ENCODE measurements at regions not wholly inside any gene's neighbourhood (a gene's known extent, or its start where the extent isn't known, plus 50 kb on each side); places are given as distances from the start of the nearest gene placed in this dataset.

DNA sequence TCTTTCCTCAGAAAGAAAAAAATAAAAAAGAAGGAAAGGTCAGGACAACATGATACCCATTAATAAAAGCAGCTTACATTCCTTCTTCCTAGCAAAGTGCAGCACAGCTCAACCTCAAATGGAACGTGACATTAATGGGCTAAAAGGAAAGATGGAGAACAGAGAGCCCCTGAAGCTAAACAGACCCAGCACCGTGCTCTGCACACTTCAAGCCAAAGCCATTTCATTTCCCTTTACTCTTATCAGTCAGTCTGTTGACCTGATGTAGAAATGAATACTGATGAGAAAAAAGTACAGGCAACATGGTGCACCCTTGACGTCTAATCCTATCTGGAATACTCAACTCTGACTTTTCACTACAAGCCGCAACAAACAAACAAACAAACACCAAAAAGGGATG, 57.7 kb upstream of the EDNRA start:
- no peaks in the 10 kb centered on the region for H3K4me1 ChIP-seq (replicated peaks in 1 of 2; ENCODE audit: control insufficient read depth in 2 of 2, insufficient read depth in 2 of 2, low read length in 2 of 2)
- no peaks in the 10 kb centered on the region for H3K79me2 ChIP-seq (ENCODE audit: control insufficient read depth, insufficient read depth, low read length)
- no peaks in the 10 kb centered on the region for H3K9me1 ChIP-seq (ENCODE audit: control insufficient read depth, insufficient read depth, low read length)
- FAIRE-seq, result no peak
- H2AFZ ChIP-seq (ENCODE audit: low read depth, low read length), result no peak overlapping the region
- H3K4me3 ChIP-seq, result no peak overlapping the region
- ChIA-PET CTCF (ENCODE audit: low intra/inter-chr PET ratio) (no interaction called here), POLR2A (no interaction called here)
- no peak overlapping the region for H3K4me2 ChIP-seq (ENCODE audit: insufficient read depth, low read length)
- ATAC-seq, result no peak
- no TSS peak for BruUV-seq (replicated peaks)
- no peaks in the 10 kb centered on the region for H3K36me3 ChIP-seq (ENCODE audit: control insufficient read depth, insufficient read depth, low read length)
- H3K27me3 ChIP-seq (ENCODE audit: control insufficient read depth in 2 of 2, insufficient read depth in 2 of 2, low read length in 2 of 2), result no peaks in the 10 kb centered on the region
- no peaks in the 10 kb centered on the region for H4K20me1 ChIP-seq (replicated peaks; ENCODE audit: control insufficient read depth, insufficient read depth, low read length)
- 0% methylated on average over 4 of the region's 4 CpGs for WGBS (ENCODE audit: insufficient coverage, low coverage, missing lambda C conversion rate)
- no peak overlapping the region for H3K27ac ChIP-seq (ENCODE audit: extremely low read depth, low read depth, low read length)
- intact Hi-C loops (cut with micrococcal nuclease) (no loop called here), in situ Hi-C loops (cut with MboI) (no loop called here)
- no peaks in the 10 kb centered on the region for H3K9me3 ChIP-seq (replicated peaks; ENCODE audit: control insufficient read depth, insufficient read depth, low read depth, low read length)
- no peak for DNase-seq (ENCODE audit: extremely low read depth in 1 of 4, low spot score in 3 of 4)
- no peak overlapping the region for H3K9ac ChIP-seq (ENCODE audit: insufficient read depth in 1 of 2, low read depth in 2 of 2, low read length in 2 of 2)
- TF ChIP-seq HSF4 (CRISPR knock-in tag; IDR thresholded peaks at IDR 0.05; ENCODE audit: borderline replicate concordance) (no peak), ZNF589 (CRISPR knock-in tag; IDR thresholded peaks at IDR 0.05; ENCODE audit: low read depth) (no peak), ZHX1 (conservative IDR thresholded peaks at IDR 0.05; ENCODE audit: low read length) (no peak), ZFX (CRISPR knock-in tag; IDR thresholded peaks at IDR 0.05) (no peak), TRIM24 (IDR thresholded peaks at IDR 0.05) (no peak), ZBTB49 (CRISPR knock-in tag; IDR thresholded peaks at IDR 0.05; ENCODE audit: borderline replicate concordance) (no peak)
- TF ChIP-seq, protein P1, sequence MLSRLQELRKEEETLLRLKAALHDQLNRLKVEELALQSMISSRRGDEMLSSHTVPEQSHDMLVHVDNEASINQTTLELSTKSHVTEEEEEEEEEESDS (CRISPR knock-in tag; IDR thresholded peaks at IDR 0.05), result no peak
- TF ChIP-seq, protein P2, sequence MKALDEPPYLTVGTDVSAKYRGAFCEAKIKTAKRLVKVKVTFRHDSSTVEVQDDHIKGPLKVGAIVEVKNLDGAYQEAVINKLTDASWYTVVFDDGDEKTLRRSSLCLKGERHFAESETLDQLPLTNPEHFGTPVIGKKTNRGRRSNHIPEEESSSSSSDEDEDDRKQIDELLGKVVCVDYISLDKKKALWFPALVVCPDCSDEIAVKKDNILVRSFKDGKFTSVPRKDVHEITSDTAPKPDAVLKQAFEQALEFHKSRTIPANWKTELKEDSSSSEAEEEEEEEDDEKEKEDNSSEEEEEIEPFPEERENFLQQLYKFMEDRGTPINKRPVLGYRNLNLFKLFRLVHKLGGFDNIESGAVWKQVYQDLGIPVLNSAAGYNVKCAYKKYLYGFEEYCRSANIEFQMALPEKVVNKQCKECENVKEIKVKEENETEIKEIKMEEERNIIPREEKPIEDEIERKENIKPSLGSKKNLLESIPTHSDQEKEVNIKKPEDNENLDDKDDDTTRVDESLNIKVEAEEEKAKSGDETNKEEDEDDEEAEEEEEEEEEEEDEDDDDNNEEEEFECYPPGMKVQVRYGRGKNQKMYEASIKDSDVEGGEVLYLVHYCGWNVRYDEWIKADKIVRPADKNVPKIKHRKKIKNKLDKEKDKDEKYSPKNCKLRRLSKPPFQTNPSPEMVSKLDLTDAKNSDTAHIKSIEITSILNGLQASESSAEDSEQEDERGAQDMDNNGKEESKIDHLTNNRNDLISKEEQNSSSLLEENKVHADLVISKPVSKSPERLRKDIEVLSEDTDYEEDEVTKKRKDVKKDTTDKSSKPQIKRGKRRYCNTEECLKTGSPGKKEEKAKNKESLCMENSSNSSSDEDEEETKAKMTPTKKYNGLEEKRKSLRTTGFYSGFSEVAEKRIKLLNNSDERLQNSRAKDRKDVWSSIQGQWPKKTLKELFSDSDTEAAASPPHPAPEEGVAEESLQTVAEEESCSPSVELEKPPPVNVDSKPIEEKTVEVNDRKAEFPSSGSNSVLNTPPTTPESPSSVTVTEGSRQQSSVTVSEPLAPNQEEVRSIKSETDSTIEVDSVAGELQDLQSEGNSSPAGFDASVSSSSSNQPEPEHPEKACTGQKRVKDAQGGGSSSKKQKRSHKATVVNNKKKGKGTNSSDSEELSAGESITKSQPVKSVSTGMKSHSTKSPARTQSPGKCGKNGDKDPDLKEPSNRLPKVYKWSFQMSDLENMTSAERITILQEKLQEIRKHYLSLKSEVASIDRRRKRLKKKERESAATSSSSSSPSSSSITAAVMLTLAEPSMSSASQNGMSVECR (CRISPR knock-in tag; IDR thresholded peaks at IDR 0.05), result no peak
- TF ChIP-seq, protein P3, sequence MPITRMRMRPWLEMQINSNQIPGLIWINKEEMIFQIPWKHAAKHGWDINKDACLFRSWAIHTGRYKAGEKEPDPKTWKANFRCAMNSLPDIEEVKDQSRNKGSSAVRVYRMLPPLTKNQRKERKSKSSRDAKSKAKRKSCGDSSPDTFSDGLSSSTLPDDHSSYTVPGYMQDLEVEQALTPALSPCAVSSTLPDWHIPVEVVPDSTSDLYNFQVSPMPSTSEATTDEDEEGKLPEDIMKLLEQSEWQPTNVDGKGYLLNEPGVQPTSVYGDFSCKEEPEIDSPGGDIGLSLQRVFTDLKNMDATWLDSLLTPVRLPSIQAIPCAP (CRISPR knock-in tag; IDR thresholded peaks at IDR 0.05; ENCODE audit: borderline replicate concordance), result no peak
